Peyer's patch (tissue), 4 donors: ENCODE measurements at regions not wholly inside any gene's neighbourhood (a gene's known extent, or its start where the extent isn't known, plus 50 kb on each side); places are given as distances from the start of the nearest gene placed in this dataset.

ENCODE experiments used
- DNase-seq, 3 donors: peaks; one replicate each; pipeline ENCODE4 v3.0.0-alpha.2; 2017 to 2019
- H3K27ac ChIP-seq, 4 donors: fragments of 200-600 bp; sonication (generic); one replicate each; pipeline ENCODE4 v1.5.1; 2016 to 2019
- H3K27me3 ChIP-seq, 2 donors: fragments of 200-600 bp; sonication (generic); one replicate each; pipeline ENCODE4 v1.5.1; 2019
- H3K36me3 ChIP-seq, 3 donors: fragments of 200-600 bp; sonication (generic); one replicate each; pipeline ENCODE4 v1.5.1; 2016 to 2019
- H3K4me1 ChIP-seq, 4 donors: fragments of 200-600 bp; sonication (generic); one replicate each; pipeline ENCODE4 v1.5.1; 2016 to 2019
- H3K4me3 ChIP-seq, 4 donors: fragments of 200-600 bp; sonication (generic); 1 replicate in 3 of 4; 2 replicates in 1 of 4; pipeline ENCODE4 v1.5.1; 2016 to 2019; ENCODE audit warnings: mild to moderate bottlenecking in 1 of 4
- H3K9me3 ChIP-seq, 4 donors: fragments of 200-600 bp; sonication (generic); one replicate each; pipeline ENCODE4 v1.5.1; 2016 to 2019; ENCODE audit warnings: mild to moderate bottlenecking in 1 of 4
- CTCF ChIP-seq, 6 experiments: fragments of 450-650 bp in 4 of 6; fragments of 200-600 bp in 2 of 6; sonication (generic) in 1 of 6; IDR thresholded peaks; one replicate each; pipeline ENCODE4 v1.5.1; 2017 to 2019; ENCODE audit warnings: antibody characterized with exemption in 6 of 6, mild to moderate bottlenecking in 3 of 6, moderate library complexity in 1 of 6
- POLR2A ChIP-seq, 2 donors: fragments of 450-650 bp; IDR thresholded peaks; one replicate each; pipeline ENCODE4 v1.5.1; 2017; ENCODE audit warnings: antibody characterized with exemption in 2 of 2, mild to moderate bottlenecking in 2 of 2, moderate library complexity in 2 of 2

DNA sequence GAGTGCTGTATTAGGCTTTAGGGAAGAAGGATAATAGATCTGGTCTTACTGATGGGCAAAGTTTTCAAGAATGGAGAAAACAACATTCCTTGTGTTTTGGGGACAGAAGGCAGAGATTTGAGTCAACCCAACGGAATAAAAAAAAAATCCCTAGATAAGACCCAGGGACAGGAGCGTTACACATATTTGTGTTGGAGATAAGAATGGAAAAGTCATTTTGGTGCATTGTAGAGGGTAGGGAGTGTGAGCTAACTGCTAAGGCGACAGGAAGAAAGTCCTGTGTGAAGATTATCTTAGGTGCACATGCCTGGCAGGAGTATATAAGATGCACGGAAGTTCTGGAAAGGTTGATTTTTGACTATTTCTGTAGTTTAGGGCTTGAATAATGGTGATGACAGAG, 450.3 kb upstream of the ARGLU1 start:
- no peaks in the 10 kb centered on the region for H3K4me1 ChIP-seq
- TF ChIP-seq POLR2A (IDR thresholded peaks at IDR 0.05) (no peak), CTCF (IDR thresholded peaks at IDR 0.05) (no peak)
- DNase-seq = no peak
- no peaks in the 10 kb centered on the region for H3K36me3 ChIP-seq
- no peaks in the 10 kb centered on the region for H3K27me3 ChIP-seq
- H3K27ac ChIP-seq = no peak overlapping the region
- no peak overlapping the region for H3K4me3 ChIP-seq
- no peaks in the 10 kb centered on the region for H3K9me3 ChIP-seq

GRCh38 chr13:107006661-107007060, 438.7 kb upstream of the ARGLU1 start:
- Histone ChIP-seq H3K4me1 (peaks cover 0 to 5% (median 0%) of the 10 kb centered on the region in 4 donors), H3K4me3 (no peak overlapping the region), H3K36me3 (no peaks in the 10 kb centered on the region), H3K27ac (no peak overlapping the region), H3K9me3 (no peaks in the 10 kb centered on the region), H3K27me3 (no peaks in the 10 kb centered on the region)
- DNase-seq = no peak
- TF ChIP-seq POLR2A (IDR thresholded peaks at IDR 0.05) = no peak

GRCh38 chr13:107005577-107005976, 437.6 kb upstream of the ARGLU1 start:
- H3K9me3 ChIP-seq = no peaks in the 10 kb centered on the region
- no peak overlapping the region for H3K27ac ChIP-seq
- TF ChIP-seq POLR2A (IDR thresholded peaks at IDR 0.05) = no peak
- no peak for TF ChIP-seq CTCF (IDR thresholded peaks at IDR 0.05)
- DNase-seq = no peak
- H3K4me1 ChIP-seq = peaks cover 0 to 5% (median 0%) of the 10 kb centered on the region in 4 donors
- no peaks in the 10 kb centered on the region for H3K36me3 ChIP-seq
- H3K27me3 ChIP-seq = no peaks in the 10 kb centered on the region
- no peak overlapping the region for H3K4me3 ChIP-seq

DNA sequence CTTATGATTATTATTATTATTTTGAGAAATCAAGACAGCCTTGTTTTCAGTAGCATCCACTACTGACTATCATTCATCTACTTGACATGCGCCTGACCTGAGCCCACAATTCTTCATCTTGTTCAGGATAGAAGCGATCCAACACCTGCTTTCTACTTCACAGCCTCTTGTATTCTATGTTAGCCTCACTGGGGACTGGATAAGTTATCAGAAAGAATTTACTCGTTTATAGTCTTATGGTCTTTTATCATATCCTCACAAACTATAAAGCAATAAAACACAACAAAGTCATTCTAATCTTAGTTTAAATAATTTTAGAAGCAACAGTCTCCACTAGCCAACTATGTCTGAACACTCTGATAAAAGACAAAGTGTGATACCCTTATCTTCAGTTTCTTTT, 436.0 kb upstream of the ARGLU1 start:
- H3K4me1 ChIP-seq = peaks cover 0 to 5% (median 0%) of the 10 kb centered on the region in 4 donors
- H3K4me3 ChIP-seq = no peak overlapping the region
- no peaks in the 10 kb centered on the region for H3K36me3 ChIP-seq
- no peaks in the 10 kb centered on the region for H3K9me3 ChIP-seq
- H3K27ac ChIP-seq = no peak overlapping the region
- no peaks in the 10 kb centered on the region for H3K27me3 ChIP-seq
- no peak for DNase-seq
- TF ChIP-seq POLR2A (IDR thresholded peaks at IDR 0.05) (no peak), CTCF (IDR thresholded peaks at IDR 0.05) (no peak)

GRCh38 chr13:106998664-106999063, 430.7 kb upstream of the ARGLU1 start:
- no peak overlapping the region for H3K4me3 ChIP-seq
- H3K27ac ChIP-seq = no peak overlapping the region
- H3K36me3 ChIP-seq = no peaks in the 10 kb centered on the region
- no peak for DNase-seq
- H3K9me3 ChIP-seq = no peaks in the 10 kb centered on the region
- peaks cover 0 to 5% (median 0%) of the 10 kb centered on the region in 4 donors for H3K4me1 ChIP-seq
- TF ChIP-seq CTCF (IDR thresholded peaks at IDR 0.05) (no peak), POLR2A (IDR thresholded peaks at IDR 0.05) (no peak)
- H3K27me3 ChIP-seq = no peaks in the 10 kb centered on the region

GRCh38 chr13:106997696-106998095, 429.8 kb upstream of the ARGLU1 start:
- Histone ChIP-seq H3K4me3 (no peak overlapping the region), H3K27ac (no peak overlapping the region), H3K36me3 (no peaks in the 10 kb centered on the region), H3K9me3 (no peaks in the 10 kb centered on the region), H3K27me3 (no peaks in the 10 kb centered on the region), H3K4me1 (no peaks in the 10 kb centered on the region)
- TF ChIP-seq POLR2A (IDR thresholded peaks at IDR 0.05) = no peak
- TF ChIP-seq CTCF (IDR thresholded peaks at IDR 0.05) = no peak
- no peak for DNase-seq
